Panc1 (cell line): ENCODE measurements at regions not wholly inside any gene's neighbourhood (a gene's known extent, or its start where the extent isn't known, plus 50 kb on each side); places are given as distances from the start of the nearest gene placed in this dataset.

Experiments used
- ATAC-seq: fragments of 200-7000 bp; cut with Tn5 transposase; 2 replicates; pipeline ENCODE4 v1.9.1; 2020; ENCODE audit warnings: mild to moderate bottlenecking, moderate library complexity
- BruUV-seq: library from RNA; stranded (reverse); fragments of 400-500 nt; replicated peaks from 2 replicates; lab custom pipeline; 2021; lab: Mats Ljungman, UMichigan
- CTCF ChIA-PET: fragments of 300-600 bp; sonication (Branson Sonifier 250); formaldehyde crosslinking; loops from one replicate; lab custom pipeline; 2022; ENCODE audit warnings: antibody characterized with exemption; lab: Charles Lee
- POLR2A ChIA-PET: fragments of 300-600 bp; sonication (Branson Sonifier 250); formaldehyde crosslinking; loops from one replicate; lab custom pipeline; 2022; ENCODE audit warnings: antibody characterized with exemption; lab: Charles Lee
- DNase-seq: peaks from one replicate; pipeline ENCODE4 v3.0.0-alpha.2; 2010; ENCODE audit warnings: low read depth, low spot score
- H3K27ac ChIP-seq: 2 replicates; pipeline ENCODE4 v1.5.1; 2011; ENCODE audit warnings: mild to moderate bottlenecking, low read length, inconsistent platforms
- H3K27me3 ChIP-seq: fragments of 200-500 bp; sonication (Bioruptor generic); 2 replicates; pipeline ENCODE4 v1.6.0; 2014; ENCODE audit warnings: low read length, inconsistent platforms; ENCODE audit not compliant: control insufficient read depth, insufficient read depth
- H3K36me3 ChIP-seq: fragments of 200-500 bp; sonication (Bioruptor generic); 2 replicates; pipeline ENCODE4 v1.5.1; 2014; ENCODE audit warnings: inconsistent platforms, mild to moderate bottlenecking, low read length, moderate library complexity; ENCODE audit not compliant: control insufficient read depth, insufficient read depth
- H3K4me1 ChIP-seq: 2 replicates; pipeline ENCODE4 v1.5.1; 2011; ENCODE audit warnings: inconsistent platforms, mild to moderate bottlenecking, low read length, moderate library complexity; ENCODE audit not compliant: control insufficient read depth, insufficient read depth
- H3K4me3 ChIP-seq, 2 experiments: 2 replicates each; pipeline ENCODE4 v1.5.1; 2011 to 2012; ENCODE audit warnings: low read depth in 2 of 2, low read length in 2 of 2, mild to moderate bottlenecking in 2 of 2, inconsistent platforms in 1 of 2, moderate library complexity in 1 of 2
- H3K9me3 ChIP-seq: fragments of 200-500 bp; sonication (Bioruptor generic); 2 replicates; pipeline ENCODE4 v1.5.1; 2014; ENCODE audit warnings: low read depth, mild to moderate bottlenecking, inconsistent platforms, low read length, moderate library complexity; ENCODE audit not compliant: control insufficient read depth, insufficient read depth
- POLR2AphosphoS5 ChIP-seq: IDR thresholded peaks from 2 replicates; pipeline ENCODE4 v1.6.1; 2012; ENCODE audit warnings: mild to moderate bottlenecking, low read depth, low read length, moderate library complexity
- SIN3A ChIP-seq: IDR thresholded peaks from 2 replicates; pipeline ENCODE4 v1.6.1; 2012; ENCODE audit warnings: low read depth, mild to moderate bottlenecking, low read length, moderate library complexity, borderline replicate concordance; ENCODE audit not compliant: insufficient read depth
- TCF7L2 ChIP-seq: IDR thresholded peaks from 2 replicates; pipeline ENCODE4 v1.6.1; 2011; ENCODE audit warnings: mild to moderate bottlenecking, low read depth, low read length, inconsistent platforms
- in situ Hi-C: cut with HindIII; loops from 2 replicates; pipeline ENCODE4 v1.10.0; 2016; ENCODE audit warnings: low sequenced_read_pairs, low pct_unique_long_range_greater_than_20kb
- intact Hi-C: fragments of 100-400 bp; cut with micrococcal nuclease; formaldehyde crosslinking; loops from one replicate; pipeline ENCODE4 v1.10.0; 2022; ENCODE audit not compliant: unreplicated experiment
- TF ChIP-seq, protein P1 (sequence below), 2 experiments: IDR thresholded peaks; 2 replicates each; pipeline ENCODE4 v1.6.1; 2011 to 2012; ENCODE audit warnings: low read depth in 2 of 2, control low read depth in 1 of 2, low read length in 1 of 2, mild to moderate bottlenecking in 1 of 2, moderate library complexity in 1 of 2; ENCODE audit not compliant: insufficient read depth in 1 of 2
- TF ChIP-seq, protein P2 (sequence below): fragments of 450-650 bp; IDR thresholded peaks from 2 replicates; pipeline ENCODE4 v1.5.1; 2017; ENCODE audit warnings: mild to moderate bottlenecking

DNA sequence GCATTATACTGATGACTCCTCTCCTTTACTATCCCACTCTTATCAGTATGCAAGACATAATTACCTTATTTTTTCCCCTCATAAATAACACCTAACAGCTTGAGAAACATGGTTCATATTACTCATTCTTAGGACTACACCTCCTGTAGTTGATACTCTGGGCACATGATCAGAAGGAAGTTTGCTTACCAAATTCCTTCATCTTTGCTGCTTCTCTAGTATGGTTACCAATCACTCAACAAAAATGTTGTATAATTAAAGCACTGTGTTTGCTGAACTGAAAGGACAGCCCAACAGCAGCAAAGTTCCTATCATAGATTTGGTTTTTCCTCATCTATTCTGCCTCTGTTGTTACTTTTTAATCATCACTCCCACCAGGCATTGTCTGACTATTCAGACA is 586.3 kb downstream of the LRRIQ3 start:
- POLR2A ChIA-PET, result no interaction called here
- intact Hi-C loops, result no loop called here
- no TSS peak for BruUV-seq

DNA sequence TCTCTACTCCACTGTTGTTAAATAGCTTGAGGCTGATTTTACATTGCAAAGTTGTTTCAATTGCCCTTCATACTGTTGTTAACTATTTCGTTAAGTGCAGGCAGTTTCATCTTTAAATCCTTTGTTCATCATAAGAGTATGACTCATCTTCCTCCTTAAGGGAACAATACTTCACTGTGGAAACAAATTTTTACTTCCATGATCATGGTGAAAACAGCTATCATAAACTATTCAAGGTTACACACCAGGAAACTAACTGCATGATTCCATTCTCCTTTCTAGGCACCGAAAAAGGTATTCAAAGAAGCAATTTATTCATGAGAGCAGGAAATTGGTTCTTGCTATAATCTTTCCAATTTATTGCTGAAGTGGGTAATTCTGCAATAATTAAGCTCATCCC is 593.2 kb downstream of the LRRIQ3 start:
- CTCF ChIA-PET, result no interaction called here
- TF ChIP-seq, protein P1, sequence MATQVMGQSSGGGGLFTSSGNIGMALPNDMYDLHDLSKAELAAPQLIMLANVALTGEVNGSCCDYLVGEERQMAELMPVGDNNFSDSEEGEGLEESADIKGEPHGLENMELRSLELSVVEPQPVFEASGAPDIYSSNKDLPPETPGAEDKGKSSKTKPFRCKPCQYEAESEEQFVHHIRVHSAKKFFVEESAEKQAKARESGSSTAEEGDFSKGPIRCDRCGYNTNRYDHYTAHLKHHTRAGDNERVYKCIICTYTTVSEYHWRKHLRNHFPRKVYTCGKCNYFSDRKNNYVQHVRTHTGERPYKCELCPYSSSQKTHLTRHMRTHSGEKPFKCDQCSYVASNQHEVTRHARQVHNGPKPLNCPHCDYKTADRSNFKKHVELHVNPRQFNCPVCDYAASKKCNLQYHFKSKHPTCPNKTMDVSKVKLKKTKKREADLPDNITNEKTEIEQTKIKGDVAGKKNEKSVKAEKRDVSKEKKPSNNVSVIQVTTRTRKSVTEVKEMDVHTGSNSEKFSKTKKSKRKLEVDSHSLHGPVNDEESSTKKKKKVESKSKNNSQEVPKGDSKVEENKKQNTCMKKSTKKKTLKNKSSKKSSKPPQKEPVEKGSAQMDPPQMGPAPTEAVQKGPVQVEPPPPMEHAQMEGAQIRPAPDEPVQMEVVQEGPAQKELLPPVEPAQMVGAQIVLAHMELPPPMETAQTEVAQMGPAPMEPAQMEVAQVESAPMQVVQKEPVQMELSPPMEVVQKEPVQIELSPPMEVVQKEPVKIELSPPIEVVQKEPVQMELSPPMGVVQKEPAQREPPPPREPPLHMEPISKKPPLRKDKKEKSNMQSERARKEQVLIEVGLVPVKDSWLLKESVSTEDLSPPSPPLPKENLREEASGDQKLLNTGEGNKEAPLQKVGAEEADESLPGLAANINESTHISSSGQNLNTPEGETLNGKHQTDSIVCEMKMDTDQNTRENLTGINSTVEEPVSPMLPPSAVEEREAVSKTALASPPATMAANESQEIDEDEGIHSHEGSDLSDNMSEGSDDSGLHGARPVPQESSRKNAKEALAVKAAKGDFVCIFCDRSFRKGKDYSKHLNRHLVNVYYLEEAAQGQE (IDR thresholded peaks at IDR 0.05; ENCODE audit: insufficient read depth in 1 of 2, low read depth in 2 of 2, low read length in 1 of 2), result no peak
- TF ChIP-seq TCF7L2, result no peak
- no peak for TF ChIP-seq SIN3A
- TF ChIP-seq, protein P2, sequence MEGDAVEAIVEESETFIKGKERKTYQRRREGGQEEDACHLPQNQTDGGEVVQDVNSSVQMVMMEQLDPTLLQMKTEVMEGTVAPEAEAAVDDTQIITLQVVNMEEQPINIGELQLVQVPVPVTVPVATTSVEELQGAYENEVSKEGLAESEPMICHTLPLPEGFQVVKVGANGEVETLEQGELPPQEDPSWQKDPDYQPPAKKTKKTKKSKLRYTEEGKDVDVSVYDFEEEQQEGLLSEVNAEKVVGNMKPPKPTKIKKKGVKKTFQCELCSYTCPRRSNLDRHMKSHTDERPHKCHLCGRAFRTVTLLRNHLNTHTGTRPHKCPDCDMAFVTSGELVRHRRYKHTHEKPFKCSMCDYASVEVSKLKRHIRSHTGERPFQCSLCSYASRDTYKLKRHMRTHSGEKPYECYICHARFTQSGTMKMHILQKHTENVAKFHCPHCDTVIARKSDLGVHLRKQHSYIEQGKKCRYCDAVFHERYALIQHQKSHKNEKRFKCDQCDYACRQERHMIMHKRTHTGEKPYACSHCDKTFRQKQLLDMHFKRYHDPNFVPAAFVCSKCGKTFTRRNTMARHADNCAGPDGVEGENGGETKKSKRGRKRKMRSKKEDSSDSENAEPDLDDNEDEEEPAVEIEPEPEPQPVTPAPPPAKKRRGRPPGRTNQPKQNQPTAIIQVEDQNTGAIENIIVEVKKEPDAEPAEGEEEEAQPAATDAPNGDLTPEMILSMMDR, result no peak
- no peak for TF ChIP-seq POLR2AphosphoS5
- in situ Hi-C loops (no loop called here), intact Hi-C loops (no loop called here)
- no TSS peak for BruUV-seq
- no peak overlapping the region for H3K27ac ChIP-seq
- peak; percentile 4 for DNase-seq
- POLR2A ChIA-PET, result no interaction called here
- no peak for ATAC-seq
- no peaks in the 10 kb centered on the region for H3K4me1 ChIP-seq
- no peaks in the 10 kb centered on the region for H3K9me3 ChIP-seq
- no peaks in the 10 kb centered on the region for H3K36me3 ChIP-seq
- H3K4me3 ChIP-seq, result no peak overlapping the region
- H3K27me3 ChIP-seq, result no peaks in the 10 kb centered on the region

More for the DNA sequence above, 586.3 kb downstream of the LRRIQ3 start:
- CTCF ChIA-PET, result no interaction called here
- Histone ChIP-seq H3K4me1 (no peaks in the 10 kb centered on the region), H3K36me3 (no peaks in the 10 kb centered on the region), H3K27me3 (no peaks in the 10 kb centered on the region), H3K27ac (no peak overlapping the region), H3K9me3 (no peaks in the 10 kb centered on the region), H3K4me3 (no peak overlapping the region)
- in situ Hi-C loops, result no loop called here
- ATAC-seq, result no peak
- DNase-seq, result no peak
- TF ChIP-seq TCF7L2, result no peak
- no peak for TF ChIP-seq POLR2AphosphoS5
- TF ChIP-seq, protein P2, result no peak
- TF ChIP-seq, protein P1 (IDR thresholded peaks at IDR 0.05; ENCODE audit: insufficient read depth in 1 of 2, low read depth in 2 of 2, low read length in 1 of 2), result no peak
- TF ChIP-seq SIN3A, result no peak
